ENCODE measurements at regions not wholly inside any gene's neighbourhood (a gene's known extent, or its start where the extent isn't known, plus 50 kb on each side); places are given as distances from the start of the nearest gene placed in this dataset.

- TF ChIP-seq CTCF (IDR thresholded peaks at IDR 0.05; ENCODE audit: insufficient read depth, low read depth, low read length) (no peak), EZH2 (IDR thresholded peaks at IDR 0.05; ENCODE audit: insufficient read depth, low read length) (no peak)
Observed at GRCh38 chr12:85609778-85610177, 226.4 kb downstream of the RASSF9 start.

Measured in astrocyte (in vitro differentiated cells and primary cell).